Fibroblast of villous mesenchyme (primary cell): ENCODE measurements at regions not wholly inside any gene's neighbourhood (a gene's known extent, or its start where the extent isn't known, plus 50 kb on each side); places are given as distances from the start of the nearest gene placed in this dataset.

Experiments
- DNase-seq: peaks from one replicate; pipeline ENCODE4 v3.0.0-alpha.2; 2010; ENCODE audit warnings: low read depth
- H3K4me3 ChIP-seq: 2 replicates; pipeline ENCODE4 v1.5.1; 2011; ENCODE audit warnings: low read depth, mild to moderate bottlenecking, low read length
- TF ChIP-seq, protein P1 (sequence below): IDR thresholded peaks from 2 replicates; pipeline ENCODE4 v1.5.1; 2012; ENCODE audit warnings: low read depth, mild to moderate bottlenecking, low read length; ENCODE audit not compliant: insufficient read depth

DNA sequence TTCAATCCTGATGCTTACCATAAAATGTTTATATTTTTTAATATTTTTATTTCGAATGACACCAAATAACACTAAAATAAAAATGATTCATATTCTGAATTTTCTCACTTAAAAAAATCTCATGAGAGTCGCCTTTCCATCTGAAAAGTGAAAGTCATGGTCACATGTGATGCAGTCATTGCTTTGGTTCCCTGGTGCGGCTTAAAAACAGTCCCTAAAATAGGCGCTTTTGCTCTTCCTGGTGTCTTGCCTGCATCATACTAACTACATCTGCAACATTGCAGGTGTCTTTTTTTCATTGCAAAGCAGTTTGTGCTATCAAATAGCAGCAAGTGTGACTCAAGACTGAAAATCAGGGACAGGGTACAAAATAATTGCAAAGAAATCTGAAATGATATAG, 185.2 kb upstream of the NREP start:
- TF ChIP-seq, protein P1, sequence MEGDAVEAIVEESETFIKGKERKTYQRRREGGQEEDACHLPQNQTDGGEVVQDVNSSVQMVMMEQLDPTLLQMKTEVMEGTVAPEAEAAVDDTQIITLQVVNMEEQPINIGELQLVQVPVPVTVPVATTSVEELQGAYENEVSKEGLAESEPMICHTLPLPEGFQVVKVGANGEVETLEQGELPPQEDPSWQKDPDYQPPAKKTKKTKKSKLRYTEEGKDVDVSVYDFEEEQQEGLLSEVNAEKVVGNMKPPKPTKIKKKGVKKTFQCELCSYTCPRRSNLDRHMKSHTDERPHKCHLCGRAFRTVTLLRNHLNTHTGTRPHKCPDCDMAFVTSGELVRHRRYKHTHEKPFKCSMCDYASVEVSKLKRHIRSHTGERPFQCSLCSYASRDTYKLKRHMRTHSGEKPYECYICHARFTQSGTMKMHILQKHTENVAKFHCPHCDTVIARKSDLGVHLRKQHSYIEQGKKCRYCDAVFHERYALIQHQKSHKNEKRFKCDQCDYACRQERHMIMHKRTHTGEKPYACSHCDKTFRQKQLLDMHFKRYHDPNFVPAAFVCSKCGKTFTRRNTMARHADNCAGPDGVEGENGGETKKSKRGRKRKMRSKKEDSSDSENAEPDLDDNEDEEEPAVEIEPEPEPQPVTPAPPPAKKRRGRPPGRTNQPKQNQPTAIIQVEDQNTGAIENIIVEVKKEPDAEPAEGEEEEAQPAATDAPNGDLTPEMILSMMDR = no peak
- H3K4me3 ChIP-seq = no peak overlapping the region
- DNase-seq = no peak

DNA sequence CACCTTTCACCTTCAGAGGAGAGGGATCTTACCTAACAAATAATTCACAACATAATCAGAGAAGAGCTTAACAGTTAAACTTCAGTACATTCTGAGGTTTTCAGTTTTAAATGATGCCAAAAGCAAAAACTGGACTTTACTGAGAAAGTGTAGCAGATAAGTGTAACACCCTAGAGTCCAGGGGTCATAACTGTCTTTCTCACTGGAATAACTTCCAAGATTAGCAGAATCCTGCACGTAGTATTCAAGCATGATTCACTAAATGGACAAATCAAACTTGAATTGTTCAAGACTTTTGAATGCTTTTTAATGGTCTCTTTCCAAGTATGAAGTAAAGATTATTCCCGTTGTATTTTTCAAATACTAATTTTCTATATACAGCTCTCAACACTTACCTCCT, 180.1 kb upstream of the NREP start:
- DNase-seq = no peak
- TF ChIP-seq, protein P1 = no peak
- no peak overlapping the region for H3K4me3 ChIP-seq

DNA sequence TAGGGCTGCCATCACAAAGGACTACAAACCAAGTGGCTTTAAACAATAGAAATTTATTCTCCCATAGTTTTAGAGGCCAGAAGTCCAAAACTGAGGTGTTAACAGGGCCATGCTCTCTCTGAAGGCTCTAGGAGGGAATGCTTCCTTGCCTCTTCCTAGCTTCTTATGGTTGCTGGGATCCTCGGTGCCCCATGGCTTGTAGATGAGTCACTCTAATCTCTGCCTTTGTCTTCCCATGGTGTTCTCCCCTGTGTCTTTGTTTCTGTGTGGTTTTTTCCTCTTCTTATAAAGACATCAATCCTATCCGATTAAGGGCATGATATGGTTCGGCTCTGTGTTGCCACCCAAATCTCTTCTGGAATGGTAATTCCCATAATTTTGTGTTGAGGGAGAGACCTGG, 178.8 kb upstream of the NREP start:
- no peak overlapping the region for H3K4me3 ChIP-seq
- TF ChIP-seq, protein P1 = no peak
- no peak for DNase-seq

DNA sequence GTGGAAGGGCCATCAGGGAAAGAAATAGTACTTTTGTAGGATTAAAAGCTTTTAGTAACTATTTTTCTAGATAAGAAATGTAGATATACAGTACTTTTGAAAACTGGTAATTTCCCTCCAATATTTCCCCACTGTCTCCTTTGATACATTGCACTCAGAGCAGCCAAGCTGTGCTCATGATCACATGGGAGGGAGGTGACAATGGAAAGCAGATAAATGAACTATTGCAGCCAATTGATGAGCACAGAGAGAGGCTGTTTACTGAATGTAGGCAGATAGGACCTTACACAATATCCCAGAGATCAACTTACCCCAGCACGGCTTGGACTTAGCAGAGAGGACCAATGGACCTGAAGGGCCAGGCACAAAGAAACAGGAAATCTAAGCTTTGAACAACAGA, 178.0 kb upstream of the NREP start:
- H3K4me3 ChIP-seq = no peak overlapping the region
- TF ChIP-seq, protein P1 = no peak
- no peak for DNase-seq

DNA sequence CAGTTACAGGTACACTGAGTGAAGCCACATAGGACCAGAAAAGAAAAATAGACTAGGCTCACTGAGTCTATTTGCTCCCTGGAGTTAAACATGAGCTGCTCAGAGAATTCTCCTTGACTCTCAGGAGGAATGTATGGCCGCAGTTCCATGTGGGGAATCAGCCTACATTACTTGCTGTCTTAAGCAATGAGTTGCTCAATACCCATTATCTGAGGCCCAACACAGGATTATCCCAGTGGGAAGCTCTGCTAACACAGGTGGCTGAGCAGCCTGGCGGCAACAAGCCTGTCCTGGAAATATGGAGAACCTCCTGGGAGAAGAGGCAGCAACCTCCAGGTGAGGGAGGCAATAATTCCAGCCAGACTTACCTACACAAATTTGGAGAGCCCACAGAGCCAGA, 177.5 kb upstream of the NREP start:
- no peak overlapping the region for H3K4me3 ChIP-seq
- TF ChIP-seq, protein P1 = no peak
- peak; percentile 82 for DNase-seq

DNA sequence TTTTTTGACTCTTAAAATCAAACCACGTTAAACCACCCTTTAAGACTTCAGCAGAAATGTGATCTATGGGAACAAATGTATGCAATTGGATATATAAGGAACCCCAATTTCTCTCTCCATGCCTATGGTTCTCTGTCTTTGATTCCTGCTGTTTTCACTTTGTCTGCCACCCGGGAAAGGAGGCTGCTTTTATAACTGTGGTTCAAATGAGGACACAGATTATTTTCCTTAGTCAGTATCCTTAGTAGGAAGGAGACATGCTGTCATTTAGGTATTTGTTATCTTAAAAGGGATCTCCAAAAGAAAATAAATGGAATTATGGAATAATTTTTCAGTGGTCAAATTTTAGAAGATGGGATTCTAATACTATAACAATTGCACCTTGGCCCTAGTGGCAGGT, 176.1 kb upstream of the NREP start:
- TF ChIP-seq, protein P1 = no peak
- H3K4me3 ChIP-seq = no peak overlapping the region
- no peak for DNase-seq

DNA sequence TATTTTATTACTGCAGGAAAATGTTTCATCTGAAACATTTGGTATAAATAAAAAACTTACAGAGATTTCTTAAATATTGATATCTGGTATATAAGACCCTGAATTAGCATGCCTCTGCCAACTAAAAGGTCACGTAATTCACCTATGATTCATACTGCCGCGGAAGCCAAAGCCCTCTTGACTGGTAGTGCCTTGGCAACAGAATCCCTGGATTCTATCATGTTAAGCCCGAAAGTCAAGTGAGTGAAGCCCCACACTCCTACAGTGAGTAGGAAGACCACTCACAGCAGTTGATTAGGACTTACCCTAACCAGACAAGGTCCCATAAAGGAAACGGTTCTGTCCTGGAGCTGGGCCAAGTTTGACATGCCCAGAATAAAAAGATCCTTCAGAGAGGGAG, 175.6 kb upstream of the NREP start:
- TF ChIP-seq, protein P1 = no peak
- DNase-seq = no peak
- no peak overlapping the region for H3K4me3 ChIP-seq
